ENCODE measurements at regions not wholly inside any gene's neighbourhood (a gene's known extent, or its start where the extent isn't known, plus 50 kb on each side); places are given as distances from the start of the nearest gene placed in this dataset.

DNA sequence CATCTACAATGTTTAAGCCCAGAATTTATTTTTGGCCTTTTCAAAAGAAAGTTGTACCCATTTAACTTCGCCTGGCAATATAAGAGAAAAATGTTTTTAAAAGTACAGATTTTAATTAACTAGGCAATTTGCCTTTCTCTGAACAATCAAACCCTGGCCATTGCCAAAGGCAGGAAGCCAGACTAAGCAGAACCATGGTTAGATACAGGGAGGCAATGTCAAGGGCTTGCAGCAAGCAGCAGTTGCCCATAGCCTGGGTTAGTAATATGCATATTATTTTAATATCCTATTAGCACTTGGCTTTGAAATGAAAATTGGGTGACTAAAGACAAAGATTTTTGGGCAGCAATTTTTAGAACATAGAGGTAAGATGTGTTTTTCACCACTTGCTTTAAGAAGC lies 51.1 kb upstream of the FRMD6 start:
- Histone ChIP-seq H4K20me1 (replicated peaks; ENCODE audit: insufficient read depth) (no peaks in the 10 kb centered on the region), H3K27ac (ENCODE audit: low read depth) (no peak overlapping the region), H3K9me2 (ENCODE audit: insufficient read depth) (peaks cover 9% of the 10 kb centered on the region), H2AFZ (peak overlapping the region; percentile 34; the same call in 1 of the 2 replicates), H3K4me1 (ENCODE audit: insufficient read depth) (peaks cover 16% of the 10 kb centered on the region), H3F3A (replicated peaks; ENCODE audit: low read depth) (no peaks in the 10 kb centered on the region), H3K27me3 (ENCODE audit: insufficient read depth) (no peaks in the 10 kb centered on the region), H3K4me2 (no peak overlapping the region), H3K79me2 (replicated peaks; ENCODE audit: insufficient read depth) (no peaks in the 10 kb centered on the region), H3K4me3 (no peak overlapping the region), H3K36me3 (ENCODE audit: insufficient read depth) (no peaks in the 10 kb centered on the region)
- H3K27ac Mint-ChIP-seq: no peak overlapping the region
- H3K4me1 Mint-ChIP-seq: peaks cover 21% of the 10 kb centered on the region; the same call in 2 of the 3 replicates
- ATAC-seq (no peak), DNase-seq (ENCODE audit: low spot score) (no peak)
- no peaks in the 10 kb centered on the region for H3K9me3 Mint-ChIP-seq
- H3K27me3 Mint-ChIP-seq (ENCODE audit: insufficient read depth, low read depth, poor library complexity): peaks cover 2% of the 10 kb centered on the region
- TF ChIP-seq JUNB (IDR thresholded peaks at IDR 0.05; ENCODE audit: unreplicated experiment): no peak
- no peak for TF ChIP-seq NANOG (IDR thresholded peaks at IDR 0.05; ENCODE audit: borderline replicate concordance)
- no peak for TF ChIP-seq CREB1 (CRISPR knock-in tag; IDR thresholded peaks at IDR 0.05; ENCODE audit: low read depth)
- TF ChIP-seq, protein P1, sequence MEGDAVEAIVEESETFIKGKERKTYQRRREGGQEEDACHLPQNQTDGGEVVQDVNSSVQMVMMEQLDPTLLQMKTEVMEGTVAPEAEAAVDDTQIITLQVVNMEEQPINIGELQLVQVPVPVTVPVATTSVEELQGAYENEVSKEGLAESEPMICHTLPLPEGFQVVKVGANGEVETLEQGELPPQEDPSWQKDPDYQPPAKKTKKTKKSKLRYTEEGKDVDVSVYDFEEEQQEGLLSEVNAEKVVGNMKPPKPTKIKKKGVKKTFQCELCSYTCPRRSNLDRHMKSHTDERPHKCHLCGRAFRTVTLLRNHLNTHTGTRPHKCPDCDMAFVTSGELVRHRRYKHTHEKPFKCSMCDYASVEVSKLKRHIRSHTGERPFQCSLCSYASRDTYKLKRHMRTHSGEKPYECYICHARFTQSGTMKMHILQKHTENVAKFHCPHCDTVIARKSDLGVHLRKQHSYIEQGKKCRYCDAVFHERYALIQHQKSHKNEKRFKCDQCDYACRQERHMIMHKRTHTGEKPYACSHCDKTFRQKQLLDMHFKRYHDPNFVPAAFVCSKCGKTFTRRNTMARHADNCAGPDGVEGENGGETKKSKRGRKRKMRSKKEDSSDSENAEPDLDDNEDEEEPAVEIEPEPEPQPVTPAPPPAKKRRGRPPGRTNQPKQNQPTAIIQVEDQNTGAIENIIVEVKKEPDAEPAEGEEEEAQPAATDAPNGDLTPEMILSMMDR (conservative IDR thresholded peaks at IDR 0.05; ENCODE audit: low read depth in 2 of 2): no peak
- no peak for TF ChIP-seq ZNF331 (CRISPR knock-in tag; IDR thresholded peaks at IDR 0.05; ENCODE audit: low read depth)
- TF ChIP-seq EZH2phosphoT487 (IDR thresholded peaks at IDR 0.05; ENCODE audit: unreplicated experiment): no peak
- TF ChIP-seq ZNF114 (CRISPR knock-in tag; IDR thresholded peaks at IDR 0.05): no peak
- TF ChIP-seq STAT1 (IDR thresholded peaks at IDR 0.05; ENCODE audit: unreplicated experiment): no peak
- no peak for TF ChIP-seq EZH2 (IDR thresholded peaks at IDR 0.05; ENCODE audit: low read depth, unreplicated experiment)
- no peak for TF ChIP-seq POLR2AphosphoS5 (IDR thresholded peaks at IDR 0.05; ENCODE audit: low read depth)
- TF ChIP-seq, protein P2, sequence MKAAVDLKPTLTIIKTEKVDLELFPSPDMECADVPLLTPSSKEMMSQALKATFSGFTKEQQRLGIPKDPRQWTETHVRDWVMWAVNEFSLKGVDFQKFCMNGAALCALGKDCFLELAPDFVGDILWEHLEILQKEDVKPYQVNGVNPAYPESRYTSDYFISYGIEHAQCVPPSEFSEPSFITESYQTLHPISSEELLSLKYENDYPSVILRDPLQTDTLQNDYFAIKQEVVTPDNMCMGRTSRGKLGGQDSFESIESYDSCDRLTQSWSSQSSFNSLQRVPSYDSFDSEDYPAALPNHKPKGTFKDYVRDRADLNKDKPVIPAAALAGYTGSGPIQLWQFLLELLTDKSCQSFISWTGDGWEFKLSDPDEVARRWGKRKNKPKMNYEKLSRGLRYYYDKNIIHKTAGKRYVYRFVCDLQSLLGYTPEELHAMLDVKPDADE (IDR thresholded peaks at IDR 0.05): no peak
- TF ChIP-seq, protein P3, sequence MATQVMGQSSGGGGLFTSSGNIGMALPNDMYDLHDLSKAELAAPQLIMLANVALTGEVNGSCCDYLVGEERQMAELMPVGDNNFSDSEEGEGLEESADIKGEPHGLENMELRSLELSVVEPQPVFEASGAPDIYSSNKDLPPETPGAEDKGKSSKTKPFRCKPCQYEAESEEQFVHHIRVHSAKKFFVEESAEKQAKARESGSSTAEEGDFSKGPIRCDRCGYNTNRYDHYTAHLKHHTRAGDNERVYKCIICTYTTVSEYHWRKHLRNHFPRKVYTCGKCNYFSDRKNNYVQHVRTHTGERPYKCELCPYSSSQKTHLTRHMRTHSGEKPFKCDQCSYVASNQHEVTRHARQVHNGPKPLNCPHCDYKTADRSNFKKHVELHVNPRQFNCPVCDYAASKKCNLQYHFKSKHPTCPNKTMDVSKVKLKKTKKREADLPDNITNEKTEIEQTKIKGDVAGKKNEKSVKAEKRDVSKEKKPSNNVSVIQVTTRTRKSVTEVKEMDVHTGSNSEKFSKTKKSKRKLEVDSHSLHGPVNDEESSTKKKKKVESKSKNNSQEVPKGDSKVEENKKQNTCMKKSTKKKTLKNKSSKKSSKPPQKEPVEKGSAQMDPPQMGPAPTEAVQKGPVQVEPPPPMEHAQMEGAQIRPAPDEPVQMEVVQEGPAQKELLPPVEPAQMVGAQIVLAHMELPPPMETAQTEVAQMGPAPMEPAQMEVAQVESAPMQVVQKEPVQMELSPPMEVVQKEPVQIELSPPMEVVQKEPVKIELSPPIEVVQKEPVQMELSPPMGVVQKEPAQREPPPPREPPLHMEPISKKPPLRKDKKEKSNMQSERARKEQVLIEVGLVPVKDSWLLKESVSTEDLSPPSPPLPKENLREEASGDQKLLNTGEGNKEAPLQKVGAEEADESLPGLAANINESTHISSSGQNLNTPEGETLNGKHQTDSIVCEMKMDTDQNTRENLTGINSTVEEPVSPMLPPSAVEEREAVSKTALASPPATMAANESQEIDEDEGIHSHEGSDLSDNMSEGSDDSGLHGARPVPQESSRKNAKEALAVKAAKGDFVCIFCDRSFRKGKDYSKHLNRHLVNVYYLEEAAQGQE (IDR thresholded peaks at IDR 0.05; ENCODE audit: unreplicated experiment): no peak
- TF ChIP-seq, protein P4, sequence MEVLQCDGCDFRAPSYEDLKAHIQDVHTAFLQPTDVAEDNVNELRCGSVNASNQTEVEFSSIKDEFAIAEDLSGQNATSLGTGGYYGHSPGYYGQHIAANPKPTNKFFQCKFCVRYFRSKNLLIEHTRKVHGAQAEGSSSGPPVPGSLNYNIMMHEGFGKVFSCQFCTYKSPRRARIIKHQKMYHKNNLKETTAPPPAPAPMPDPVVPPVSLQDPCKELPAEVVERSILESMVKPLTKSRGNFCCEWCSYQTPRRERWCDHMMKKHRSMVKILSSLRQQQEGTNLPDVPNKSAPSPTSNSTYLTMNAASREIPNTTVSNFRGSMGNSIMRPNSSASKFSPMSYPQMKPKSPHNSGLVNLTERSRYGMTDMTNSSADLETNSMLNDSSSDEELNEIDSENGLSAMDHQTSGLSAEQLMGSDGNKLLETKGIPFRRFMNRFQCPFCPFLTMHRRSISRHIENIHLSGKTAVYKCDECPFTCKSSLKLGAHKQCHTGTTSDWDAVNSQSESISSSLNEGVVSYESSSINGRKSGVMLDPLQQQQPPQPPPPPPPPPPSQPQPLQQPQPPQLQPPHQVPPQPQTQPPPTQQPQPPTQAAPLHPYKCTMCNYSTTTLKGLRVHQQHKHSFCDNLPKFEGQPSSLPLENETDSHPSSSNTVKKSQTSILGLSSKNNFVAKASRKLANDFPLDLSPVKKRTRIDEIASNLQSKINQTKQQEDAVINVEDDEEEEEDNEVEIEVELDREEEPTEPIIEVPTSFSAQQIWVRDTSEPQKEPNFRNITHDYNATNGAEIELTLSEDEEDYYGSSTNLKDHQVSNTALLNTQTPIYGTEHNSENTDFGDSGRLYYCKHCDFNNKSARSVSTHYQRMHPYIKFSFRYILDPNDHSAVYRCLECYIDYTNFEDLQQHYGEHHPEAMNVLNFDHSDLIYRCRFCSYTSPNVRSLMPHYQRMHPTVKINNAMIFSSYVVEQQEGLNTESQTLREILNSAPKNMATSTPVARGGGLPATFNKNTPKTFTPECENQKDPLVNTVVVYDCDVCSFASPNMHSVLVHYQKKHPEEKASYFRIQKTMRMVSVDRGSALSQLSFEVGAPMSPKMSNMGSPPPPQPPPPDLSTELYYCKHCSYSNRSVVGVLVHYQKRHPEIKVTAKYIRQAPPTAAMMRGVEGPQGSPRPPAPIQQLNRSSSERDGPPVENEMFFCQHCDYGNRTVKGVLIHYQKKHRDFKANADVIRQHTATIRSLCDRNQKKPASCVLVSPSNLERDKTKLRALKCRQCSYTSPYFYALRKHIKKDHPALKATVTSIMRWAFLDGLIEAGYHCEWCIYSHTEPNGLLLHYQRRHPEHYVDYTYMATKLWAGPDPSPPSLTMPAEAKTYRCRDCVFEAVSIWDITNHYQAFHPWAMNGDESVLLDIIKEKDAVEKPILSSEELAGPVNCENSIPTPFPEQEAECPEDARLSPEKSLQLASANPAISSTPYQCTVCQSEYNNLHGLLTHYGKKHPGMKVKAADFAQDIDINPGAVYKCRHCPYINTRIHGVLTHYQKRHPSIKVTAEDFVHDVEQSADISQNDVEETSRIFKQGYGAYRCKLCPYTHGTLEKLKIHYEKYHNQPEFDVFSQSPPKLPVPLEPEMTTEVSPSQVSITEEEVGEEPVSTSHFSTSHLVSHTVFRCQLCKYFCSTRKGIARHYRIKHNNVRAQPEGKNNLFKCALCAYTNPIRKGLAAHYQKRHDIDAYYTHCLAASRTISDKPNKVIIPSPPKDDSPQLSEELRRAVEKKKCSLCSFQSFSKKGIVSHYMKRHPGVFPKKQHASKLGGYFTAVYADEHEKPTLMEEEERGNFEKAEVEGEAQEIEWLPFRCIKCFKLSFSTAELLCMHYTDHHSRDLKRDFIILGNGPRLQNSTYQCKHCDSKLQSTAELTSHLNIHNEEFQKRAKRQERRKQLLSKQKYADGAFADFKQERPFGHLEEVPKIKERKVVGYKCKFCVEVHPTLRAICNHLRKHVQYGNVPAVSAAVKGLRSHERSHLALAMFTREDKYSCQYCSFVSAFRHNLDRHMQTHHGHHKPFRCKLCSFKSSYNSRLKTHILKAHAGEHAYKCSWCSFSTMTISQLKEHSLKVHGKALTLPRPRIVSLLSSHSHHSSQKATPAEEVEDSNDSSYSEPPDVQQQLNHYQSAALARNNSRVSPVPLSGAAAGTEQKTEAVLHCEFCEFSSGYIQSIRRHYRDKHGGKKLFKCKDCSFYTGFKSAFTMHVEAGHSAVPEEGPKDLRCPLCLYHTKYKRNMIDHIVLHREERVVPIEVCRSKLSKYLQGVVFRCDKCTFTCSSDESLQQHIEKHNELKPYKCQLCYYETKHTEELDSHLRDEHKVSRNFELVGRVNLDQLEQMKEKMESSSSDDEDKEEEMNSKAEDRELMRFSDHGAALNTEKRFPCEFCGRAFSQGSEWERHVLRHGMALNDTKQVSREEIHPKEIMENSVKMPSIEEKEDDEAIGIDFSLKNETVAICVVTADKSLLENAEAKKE (CRISPR knock-in tag; IDR thresholded peaks at IDR 0.05): no peak
- no peaks in the 10 kb centered on the region for H3K36me3 Mint-ChIP-seq (ENCODE audit: low read depth)
- H3K4me3 Mint-ChIP-seq: no peak overlapping the region
